HG03103 (cell line): ENCODE measurements at regions not wholly inside any gene's neighbourhood (a gene's known extent, or its start where the extent isn't known, plus 50 kb on each side); places are given as distances from the start of the nearest gene placed in this dataset.

Experiments
- ATAC-seq: cut with Tn5 transposase; IDR thresholded peaks from one replicate; pipeline ENCODE4 v1.9.1; 2021; ENCODE audit warnings: low read depth; ENCODE audit not compliant: unreplicated experiment

DNA sequence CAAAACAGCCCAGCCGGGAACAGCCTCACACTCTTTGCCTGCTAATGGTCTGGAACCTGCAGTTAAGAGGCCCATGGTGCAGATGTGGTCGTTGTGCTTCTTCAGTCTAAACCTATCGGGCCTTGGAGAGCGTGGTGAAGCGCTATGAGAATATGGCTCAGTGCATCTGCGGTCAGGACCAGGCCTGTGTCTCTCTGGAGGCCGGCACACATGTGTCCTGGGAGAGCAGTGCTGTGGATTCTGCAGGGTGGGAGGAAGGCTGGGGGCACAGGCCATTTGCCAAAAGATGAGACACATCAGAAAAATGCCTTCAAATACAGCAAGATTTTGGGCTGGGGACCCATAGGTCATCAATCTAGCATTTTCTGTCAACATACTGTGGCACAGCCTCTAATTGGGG is 231.5 kb upstream of the GLI3 start:
- no peak for ATAC-seq

DNA sequence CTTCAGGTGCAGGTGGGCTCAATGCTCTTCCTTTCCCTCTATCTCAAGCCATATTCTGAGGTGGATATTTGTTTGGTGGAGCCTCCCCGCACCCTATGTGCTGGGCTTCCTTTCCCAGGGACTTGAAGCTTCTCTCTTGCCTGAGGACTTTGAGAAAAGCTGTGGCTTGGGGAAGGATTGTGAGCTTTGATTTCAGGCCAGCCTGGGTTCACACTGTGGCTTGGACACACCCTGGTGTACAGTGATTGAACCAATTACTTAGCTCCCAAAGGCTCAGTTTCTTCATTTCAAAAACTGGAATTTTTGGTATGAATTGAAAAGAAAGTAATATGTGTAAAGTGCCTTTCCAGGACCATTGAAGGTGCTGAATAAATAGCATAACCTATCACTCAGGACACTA is 224.5 kb upstream of the GLI3 start:
- ATAC-seq = no peak

DNA sequence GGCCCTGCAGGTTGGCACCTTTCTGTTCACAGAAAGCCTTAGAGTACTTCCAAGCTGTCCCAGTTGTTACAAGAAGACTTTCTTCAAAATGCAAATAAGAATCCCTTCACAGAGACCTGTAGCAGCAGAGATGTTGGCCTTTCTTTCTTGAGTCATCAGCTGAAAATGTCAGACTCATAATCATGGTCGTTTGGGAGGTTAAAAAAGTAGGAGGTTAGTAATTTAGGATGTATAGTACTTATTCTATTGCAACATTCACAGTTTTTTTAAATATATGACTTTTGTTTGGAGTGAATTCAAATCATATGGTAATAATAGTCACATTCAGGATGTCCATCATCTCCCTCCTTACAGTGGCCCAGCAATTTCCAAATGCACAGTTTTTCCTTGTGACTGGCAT is 223.9 kb upstream of the GLI3 start:
- ATAC-seq = no peak

DNA sequence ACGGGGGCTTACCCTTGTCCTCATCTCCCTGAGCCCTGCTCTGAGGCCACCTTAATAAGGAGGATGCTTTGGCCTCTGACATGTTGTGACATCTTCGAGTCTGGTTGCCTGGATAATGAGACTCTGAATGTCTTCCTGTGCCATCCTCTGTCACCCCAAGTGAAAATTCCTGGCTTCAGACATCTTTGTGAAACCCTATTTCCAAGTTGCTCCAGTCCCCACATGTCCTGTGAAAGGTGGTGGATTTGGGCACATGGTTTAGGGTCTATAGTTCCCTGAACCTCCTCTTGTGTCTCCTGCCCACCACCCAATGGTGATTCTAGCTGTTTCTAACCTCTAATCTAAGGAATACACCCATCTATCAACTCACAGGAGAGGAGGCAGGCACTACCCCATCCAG is 223.1 kb upstream of the GLI3 start:
- ATAC-seq = no peak

DNA sequence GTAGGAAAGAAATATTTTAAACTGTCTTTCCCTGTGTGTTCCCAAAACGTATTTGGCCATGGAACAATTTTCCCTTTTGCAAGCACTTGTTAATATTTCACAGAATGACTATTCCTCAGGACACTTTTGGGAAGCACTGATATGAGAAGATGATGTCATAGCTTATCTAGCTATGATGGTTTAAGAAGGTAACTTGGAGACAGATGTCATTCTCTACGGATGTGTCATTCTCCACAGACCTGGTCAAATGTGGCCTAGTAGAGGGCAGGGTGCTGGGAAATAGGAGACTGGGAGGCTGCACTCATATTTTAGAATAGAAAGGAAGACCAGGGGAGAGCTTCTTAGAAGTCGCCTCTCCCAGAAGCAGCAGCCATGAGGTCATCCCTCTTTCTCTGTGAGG is 220.7 kb upstream of the GLI3 start:
- no peak for ATAC-seq

DNA sequence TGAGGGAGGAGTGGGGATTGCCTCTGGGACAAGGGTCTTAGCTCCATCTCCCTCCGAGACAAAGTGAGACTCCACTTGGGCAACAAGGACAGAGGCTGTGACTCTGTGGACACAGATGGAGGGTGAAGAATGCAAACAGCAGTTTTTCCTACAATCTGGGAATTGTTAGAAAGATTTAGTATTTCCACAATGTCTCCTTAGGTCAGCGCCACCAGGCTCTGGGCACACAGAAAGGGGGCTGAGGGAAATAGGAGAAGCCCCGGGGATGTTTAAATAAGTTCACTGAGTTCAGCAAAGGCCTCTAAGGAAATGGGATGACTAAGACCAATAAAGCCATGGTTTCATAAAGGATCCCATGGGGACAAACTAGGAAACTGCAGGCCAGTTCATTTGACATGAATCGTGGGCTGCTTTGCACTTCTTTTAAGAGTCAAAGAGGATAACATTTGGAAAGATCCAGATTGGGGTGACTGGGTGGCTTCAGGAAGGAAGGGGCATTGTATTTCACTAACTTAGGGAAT is 219.8 kb upstream of the GLI3 start:
- ATAC-seq = no peak

DNA sequence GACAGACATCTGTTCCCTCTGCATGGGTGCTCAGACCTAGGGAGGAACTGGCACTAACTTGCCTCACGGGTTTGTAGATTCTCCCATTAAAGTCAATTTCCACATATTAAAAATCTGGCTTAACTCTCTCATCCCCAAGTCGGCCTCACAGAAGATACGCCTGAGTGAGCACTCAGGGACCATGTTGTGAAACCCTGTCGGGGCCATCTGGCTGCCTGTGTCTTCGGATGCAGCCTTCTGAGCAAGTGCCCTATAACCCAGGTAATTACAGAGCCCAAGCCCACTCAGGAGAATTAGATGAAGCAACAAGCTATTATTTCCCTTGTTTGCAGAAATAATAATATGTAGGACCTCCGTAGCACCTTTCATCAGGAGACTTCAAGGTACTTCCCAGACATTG is 219.3 kb upstream of the GLI3 start:
- no peak for ATAC-seq

DNA sequence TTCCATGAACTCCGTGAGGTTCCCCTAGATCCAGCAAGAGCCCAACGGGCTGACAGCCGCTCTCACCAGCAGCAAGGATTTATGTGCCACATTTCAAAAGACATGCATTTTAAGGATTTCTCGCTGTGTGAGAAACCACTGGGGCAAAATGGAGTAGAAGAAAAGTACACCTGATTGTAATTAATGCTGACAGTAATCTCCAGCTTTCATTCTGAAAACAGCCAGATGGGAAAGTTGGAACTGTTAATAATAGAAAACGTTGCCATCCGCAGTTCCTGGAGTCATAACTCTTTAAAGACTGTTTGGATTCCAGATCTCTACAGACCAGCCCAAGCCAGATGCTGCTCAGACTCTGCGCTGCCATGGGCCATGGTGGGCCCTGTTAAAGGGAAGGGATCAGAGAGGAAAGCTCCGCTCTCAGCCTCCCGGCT is 216.9 kb upstream of the GLI3 start:
- ATAC-seq = no peak

DNA sequence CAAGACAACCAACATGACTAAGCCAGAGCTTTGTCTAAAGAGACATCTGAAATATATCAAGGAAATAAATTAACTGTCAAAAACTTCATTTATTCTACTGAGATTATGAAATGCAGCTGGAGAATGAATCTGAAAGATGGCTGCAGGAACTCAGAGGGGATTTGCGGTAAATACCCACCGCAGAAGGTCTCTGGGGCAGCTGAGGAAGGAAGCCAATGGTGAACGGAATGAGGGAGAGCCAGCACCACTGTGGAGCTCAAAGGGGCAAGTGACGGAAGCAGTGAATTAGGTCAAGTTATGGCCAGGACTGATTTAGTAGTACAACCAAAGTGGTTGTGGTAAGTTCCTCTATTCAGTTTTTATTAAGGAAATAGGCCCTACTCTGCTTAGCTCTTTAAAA is 215.3 kb upstream of the GLI3 start:
- no peak for ATAC-seq

DNA sequence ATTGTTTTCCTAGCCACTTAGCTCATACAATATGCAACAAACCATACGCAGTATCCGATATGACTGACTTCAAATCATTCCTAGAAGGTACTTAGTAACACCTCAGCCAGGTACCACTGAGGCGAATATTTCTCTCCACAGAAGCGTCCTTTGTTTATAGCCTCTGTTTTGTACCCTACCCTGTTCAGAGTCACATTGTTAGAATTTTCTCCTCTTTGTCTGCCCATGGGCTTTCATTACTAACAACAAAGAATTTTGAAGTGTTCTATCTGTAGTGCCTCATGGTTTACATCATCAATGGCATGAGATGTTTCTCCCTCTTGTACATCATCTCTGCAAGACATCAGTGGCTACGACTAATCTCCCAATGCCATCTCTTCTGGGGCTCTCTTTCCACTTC is 212.4 kb upstream of the GLI3 start:
- no peak for ATAC-seq

DNA sequence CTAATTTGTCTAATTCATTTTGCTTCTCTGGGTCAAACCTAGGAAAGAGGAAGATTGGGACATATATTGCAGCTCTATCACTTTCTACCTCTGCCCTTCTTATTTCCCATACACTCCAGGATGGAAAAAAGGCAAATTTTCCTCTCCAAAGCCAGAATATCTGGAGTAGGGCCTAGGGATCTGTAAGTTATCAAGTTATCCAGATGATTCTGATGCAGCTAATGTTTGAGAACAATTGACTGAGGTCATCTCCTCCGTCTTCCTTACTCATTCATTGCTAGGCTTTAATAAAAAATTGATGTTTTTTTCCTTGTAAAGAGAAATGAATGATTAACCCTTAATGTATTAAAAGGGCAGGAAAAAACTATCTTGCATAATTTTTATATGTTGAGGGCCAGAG is 211.9 kb upstream of the GLI3 start:
- ATAC-seq = no peak

DNA sequence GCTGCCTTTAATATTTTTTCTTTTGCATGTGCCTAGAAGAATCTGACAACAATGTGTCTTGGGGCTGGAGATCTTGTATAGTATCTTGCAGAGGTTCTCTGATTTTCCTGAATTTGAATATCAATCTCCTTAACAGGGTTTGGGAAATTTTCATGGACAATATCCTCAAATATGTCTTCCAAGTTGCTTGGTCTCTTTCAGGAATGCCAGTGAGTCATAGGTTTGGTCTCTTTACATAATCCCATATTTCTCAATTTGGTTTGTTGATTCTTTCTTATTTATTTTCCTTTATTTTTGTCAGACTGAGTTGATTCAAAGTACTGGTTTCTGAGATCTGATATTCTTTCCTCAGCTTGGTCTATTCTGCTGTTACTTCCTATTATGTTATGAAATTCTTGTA is 208.7 kb upstream of the GLI3 start:
- ATAC-seq = no peak

DNA sequence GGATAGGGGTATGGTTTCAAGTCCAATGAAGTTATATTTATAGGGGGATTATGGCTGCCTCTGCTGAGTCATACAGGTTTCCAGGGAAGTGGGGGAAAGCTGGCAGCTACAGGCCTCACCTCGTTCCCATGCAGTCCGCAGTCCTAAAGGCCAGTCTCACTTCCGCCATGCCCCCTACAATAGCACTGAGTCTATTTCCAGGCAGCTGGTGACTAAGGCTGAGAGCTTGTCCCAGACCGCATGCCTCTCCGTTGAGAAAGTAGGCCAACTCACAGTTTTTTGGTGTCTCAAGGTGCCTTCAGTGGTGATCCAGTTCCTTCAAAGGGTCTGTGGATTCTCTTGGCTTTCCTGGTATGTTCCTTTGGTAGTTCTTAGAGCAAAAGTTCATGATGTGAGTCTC is 203.9 kb upstream of the GLI3 start:
- ATAC-seq = no peak

DNA sequence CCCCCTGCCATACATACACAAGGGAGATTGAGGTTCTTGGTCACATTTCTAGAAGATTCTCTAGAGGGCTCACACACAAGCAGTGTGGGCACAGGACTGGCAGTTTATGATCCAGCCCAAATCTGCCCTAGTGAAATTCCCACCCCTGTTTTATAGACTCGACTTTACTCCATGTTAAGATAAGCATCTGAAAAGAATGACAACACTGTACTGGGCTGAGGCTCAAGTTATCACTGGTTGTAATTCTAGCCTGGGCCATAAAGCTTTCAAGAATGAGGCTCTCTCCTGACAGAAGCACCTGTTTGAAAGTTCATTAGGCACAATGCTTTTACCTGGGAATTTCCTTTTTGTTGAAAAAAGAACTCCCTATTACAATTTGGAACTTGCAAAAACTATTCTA is 195.6 kb upstream of the GLI3 start:
- ATAC-seq = no peak

DNA sequence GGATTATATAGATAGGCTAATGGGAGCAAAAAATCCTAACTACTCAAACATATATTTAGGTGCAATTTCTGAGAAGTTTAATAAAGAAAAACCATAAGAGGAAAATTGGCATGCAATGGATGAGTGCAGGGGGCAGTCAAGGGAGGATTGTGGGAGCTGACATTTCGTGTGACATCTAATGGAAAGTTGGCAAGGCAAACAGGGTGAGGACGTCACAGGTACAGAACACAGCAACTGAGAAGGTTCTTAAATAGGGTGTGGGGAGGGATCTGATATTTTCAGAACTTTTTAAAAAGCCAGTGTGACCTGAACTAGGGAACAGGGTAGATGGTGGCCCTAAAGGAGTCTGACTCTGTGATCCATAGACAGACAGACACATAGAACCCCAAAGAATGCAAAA is 194.9 kb upstream of the GLI3 start:
- ATAC-seq = no peak

DNA sequence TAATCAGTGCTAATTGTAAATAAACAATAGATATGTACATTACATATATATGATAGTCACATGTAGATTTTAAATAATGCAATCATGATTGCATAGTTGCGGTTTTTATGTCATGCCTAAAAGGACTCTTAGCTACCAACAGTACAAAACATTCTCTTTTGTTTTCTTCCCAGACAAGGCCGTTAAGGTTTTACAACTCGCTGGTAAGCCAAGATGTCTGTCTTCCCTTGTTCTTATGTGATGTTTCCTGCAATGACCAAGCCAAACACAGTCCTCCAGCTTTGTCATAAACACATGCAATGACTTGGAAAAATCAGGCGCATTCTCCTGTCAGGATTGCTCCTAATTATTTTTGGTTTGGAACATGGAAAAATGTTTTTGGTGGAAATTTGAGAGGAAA is 192.3 kb upstream of the GLI3 start:
- no peak for ATAC-seq

DNA sequence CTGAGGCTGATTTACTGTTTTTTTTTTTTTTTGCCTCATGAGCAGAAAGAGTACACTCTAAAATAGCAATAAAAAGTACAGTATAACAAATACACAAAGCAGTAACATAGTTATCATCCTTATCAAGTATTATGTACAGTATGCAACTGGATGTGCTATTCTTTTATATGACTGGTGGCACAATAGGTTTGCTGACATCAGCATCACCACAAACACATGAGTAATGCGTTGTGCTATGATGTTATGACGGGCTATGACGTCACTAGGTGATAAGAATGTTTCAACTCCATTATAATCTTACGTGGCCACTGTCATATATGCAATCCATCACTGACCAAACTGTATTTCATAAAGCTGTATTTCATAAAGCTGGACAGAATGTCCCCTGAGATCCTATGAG is 189.2 kb upstream of the GLI3 start:
- no peak for ATAC-seq

DNA sequence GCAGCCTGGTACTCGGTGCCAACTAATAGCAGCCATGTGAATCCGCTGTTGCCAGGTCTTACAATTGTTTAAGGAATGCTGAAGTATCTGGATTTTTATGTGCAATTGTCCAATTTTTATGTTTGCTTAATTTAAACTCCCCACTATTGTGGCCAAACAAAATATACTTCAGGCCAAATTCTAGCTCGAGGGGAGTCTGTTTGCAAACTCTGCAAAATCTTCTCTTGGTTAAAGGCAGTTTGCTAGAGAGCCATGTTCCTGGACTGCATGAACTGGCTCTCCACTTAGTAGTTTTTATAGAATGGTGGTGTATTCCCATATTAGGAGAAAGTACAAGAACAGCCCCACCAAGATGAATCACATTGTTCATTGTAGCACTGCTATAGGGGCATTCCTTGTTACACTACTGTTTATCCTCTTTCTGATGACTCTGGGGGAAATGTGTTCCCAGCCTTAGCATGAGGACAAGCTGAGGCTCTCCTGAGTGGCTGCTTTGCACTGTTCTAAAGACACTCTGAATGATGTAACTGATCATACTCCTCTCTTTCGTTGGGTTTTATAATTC is 178.0 kb upstream of the GLI3 start:
- no peak for ATAC-seq

DNA sequence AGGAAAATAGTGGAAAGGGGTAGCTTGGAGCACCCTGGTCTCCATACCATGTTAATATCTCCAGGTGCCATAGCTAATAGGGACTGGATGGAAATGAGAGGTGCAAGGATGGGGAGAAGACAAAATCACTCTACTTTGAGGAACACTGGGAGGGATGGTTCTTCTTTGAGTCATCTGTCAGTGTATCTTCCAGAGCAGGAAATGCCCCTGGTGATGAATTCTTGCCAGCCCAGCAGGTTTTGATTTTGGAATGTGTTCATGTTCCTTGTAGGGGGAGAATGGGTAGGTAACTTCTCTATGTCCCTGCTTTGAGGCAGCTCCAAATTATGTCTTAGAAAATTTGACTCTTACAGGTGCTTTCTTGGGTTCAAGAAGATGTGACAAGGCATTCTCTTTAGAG is 177.0 kb upstream of the GLI3 start:
- ATAC-seq = no peak

DNA sequence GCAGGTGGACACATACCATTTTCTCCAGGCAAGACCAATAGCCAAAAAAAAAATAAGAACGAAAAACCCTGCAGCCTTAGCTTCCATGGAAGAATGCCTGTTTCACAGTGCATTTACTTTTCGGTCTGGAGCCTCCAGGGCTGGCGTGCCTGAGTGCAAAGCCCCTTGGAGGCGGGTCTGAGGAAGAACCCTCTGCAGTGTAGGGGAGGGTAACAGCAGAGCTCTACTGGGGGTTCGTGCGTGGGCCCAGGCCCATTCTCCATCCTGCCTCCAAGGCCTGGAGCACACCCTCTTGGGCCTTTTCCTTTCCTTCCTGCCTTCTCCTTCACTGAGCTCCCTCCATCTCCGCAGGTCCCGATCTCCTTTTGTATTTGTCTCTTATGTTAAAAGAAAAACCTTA is 172.3 kb upstream of the GLI3 start:
- no peak for ATAC-seq

DNA sequence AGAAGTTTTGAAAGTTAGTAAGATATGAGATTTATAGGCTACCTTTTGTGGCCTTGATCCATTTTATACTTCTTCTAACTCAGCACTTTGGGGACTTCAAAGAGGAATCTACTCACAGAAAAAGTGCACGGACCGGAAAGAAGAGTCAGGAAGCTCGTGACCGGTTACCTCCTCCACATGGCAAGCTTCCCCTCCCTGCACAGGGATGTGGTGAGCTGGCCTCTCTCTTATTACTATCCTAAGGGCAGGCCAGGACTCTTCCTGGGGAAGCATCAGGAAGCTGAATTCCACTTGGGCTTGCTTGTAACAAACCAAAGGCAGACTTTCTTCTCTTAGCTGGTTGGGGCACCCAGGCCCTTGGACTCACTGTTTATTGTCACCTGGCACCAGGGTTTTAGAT is 170.8 kb upstream of the GLI3 start:
- ATAC-seq = no peak

DNA sequence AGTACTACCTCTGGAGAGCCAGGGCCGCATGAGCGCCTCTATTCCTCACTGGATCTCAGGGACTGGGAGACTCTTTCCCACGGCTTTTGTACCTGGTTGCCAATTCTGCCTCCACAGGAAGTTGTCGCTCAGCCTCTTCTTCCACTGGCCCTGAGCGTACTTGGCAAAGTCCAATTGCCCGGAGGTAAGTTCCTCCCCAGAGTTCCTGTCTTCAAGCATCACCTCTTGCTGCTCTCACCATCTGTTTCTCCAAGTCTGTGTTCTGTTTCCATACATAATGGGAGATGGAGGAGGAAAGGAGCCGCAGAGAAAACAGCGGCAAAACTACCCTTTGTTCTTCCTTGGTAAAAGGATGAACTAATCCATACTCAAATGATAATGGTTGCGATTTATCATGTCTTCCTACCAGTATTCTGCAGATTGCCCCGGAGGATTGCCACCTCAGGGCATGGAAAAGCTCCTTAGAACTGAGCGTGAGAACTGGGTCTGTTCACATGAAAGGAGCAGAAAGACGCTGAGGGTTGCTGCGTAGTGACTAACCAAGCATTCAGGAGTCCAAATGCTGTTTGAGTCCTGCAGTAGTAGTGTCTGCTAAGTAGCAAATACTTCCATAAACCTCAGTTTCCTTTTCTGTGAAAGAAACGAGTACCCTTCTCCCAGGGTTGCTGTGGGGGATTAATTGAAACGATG is 170.2 kb upstream of the GLI3 start:
- no peak for ATAC-seq

DNA sequence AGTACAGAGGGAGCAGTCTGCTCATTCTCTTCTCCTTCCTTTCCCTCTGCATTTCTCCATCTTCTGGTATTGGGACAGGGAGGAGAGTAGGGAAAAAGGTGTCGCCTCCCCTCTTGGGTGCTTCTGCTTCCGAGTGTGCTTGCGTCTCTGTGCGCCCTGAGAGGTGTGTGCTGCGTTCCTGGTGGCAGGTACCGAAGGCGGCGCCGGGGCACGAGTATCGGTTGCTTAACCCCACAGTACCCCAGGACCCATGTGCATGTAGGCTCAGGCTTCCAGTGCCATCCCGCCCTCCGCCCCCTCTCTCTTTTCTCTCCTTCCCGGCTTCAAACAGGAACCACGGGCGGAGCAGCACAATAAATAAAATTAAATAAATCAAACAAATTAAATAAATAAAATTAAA is 169.3 kb upstream of the GLI3 start:
- no peak for ATAC-seq
